Ramos (cell line): ENCODE measurements at regions not wholly inside any gene's neighbourhood (a gene's known extent, or its start where the extent isn't known, plus 50 kb on each side); places are given as distances from the start of the nearest gene placed in this dataset.

Experiments used
- in situ Hi-C: fragments of 300-500 bp; cut with MboI; formaldehyde crosslinking; loops from one replicate; pipeline ENCODE4 v1.14.3; 2022; ENCODE audit warnings: low sequenced_read_pairs; ENCODE audit not compliant: unreplicated experiment

GRCh38 chr15:87144775-87145174 is 1065.1 kb downstream of the AGBL1 start:
- in situ Hi-C loops, result no loop called here

GRCh38 chr15:87142096-87142495 is 1062.4 kb downstream of the AGBL1 start:
- in situ Hi-C loops, result no loop called here

GRCh38 chr15:87135109-87135508 is 1055.4 kb downstream of the AGBL1 start:
- in situ Hi-C loops, result no loop called here

- in situ Hi-C loops, result no loop called here
These were observed 1054.0 kb downstream of the AGBL1 start for GRCh38 chr15:87133704-87134103.

- in situ Hi-C loops, result no loop called here
These were observed 1051.4 kb downstream of the AGBL1 start for GRCh38 chr15:87131067-87131466.

GRCh38 chr15:87129916-87130315 is 1050.2 kb downstream of the AGBL1 start:
- in situ Hi-C loops, result no loop called here

GRCh38 chr15:87123676-87124382 is 1044.2 kb downstream of the AGBL1 start:
- in situ Hi-C loops, result no loop called here

- in situ Hi-C loops, result no loop called here
These were observed 1041.7 kb downstream of the AGBL1 start for GRCh38 chr15:87121336-87121735.

GRCh38 chr15:87120555-87120954 is 1040.9 kb downstream of the AGBL1 start:
- in situ Hi-C loops, result no loop called here

- in situ Hi-C loops, result no loop called here
These were observed 1039.2 kb downstream of the AGBL1 start for GRCh38 chr15:87118846-87119245.

- in situ Hi-C loops, result no loop called here
These were observed 1038.8 kb downstream of the AGBL1 start for GRCh38 chr15:87118435-87118834.

GRCh38 chr15:87115795-87116194 is 1036.1 kb downstream of the AGBL1 start:
- in situ Hi-C loops, result no loop called here

- in situ Hi-C loops, result no loop called here
These were observed 1020.2 kb downstream of the AGBL1 start for GRCh38 chr15:87099916-87100315.

- in situ Hi-C loops, result no loop called here
These were observed 1009.9 kb downstream of the AGBL1 start for GRCh38 chr15:87089551-87089950.

- in situ Hi-C loops, result no loop called here
These were observed 1003.5 kb downstream of the AGBL1 start for GRCh38 chr15:87083201-87083600.

GRCh38 chr15:87082581-87082980 is 1002.9 kb downstream of the AGBL1 start:
- in situ Hi-C loops, result no loop called here

- in situ Hi-C loops, result no loop called here
These were observed 1000.9 kb downstream of the AGBL1 start for GRCh38 chr15:87080547-87080946.
